ENCODE measurements at regions not wholly inside any gene's neighbourhood (a gene's known extent, or its start where the extent isn't known, plus 50 kb on each side); places are given as distances from the start of the nearest gene placed in this dataset.

- no peak for TF ChIP-seq EGR1 (IDR thresholded peaks at IDR 0.05)
These were observed 85.5 kb upstream of the MYO10 start for GRCh38 chr5:17021602-17021932.

DNA sequence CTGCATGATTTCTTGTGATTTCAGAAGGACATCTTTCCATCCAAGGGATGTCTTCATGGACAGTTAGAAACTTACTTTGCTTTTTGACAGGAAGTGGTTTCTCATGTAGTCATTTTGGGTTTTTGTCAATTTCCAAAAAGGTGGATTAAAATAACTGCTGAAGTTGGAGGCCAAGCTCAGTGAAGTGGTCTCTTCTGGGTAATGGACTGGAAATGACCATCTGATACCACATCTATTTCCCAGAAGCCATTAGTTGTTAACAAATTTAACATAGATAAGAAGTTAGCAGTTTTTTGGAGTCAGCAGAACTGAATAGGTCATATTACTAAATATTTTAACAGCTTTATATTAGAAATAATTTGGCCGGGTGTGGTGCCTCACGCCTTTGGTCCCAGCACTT, 86.2 kb upstream of the MYO10 start:
- TF ChIP-seq RAD21 (IDR thresholded peaks at IDR 0.05; ENCODE audit: low read depth) = no peak
- no peak for TF ChIP-seq USF1 (IDR thresholded peaks at IDR 0.05)

DNA sequence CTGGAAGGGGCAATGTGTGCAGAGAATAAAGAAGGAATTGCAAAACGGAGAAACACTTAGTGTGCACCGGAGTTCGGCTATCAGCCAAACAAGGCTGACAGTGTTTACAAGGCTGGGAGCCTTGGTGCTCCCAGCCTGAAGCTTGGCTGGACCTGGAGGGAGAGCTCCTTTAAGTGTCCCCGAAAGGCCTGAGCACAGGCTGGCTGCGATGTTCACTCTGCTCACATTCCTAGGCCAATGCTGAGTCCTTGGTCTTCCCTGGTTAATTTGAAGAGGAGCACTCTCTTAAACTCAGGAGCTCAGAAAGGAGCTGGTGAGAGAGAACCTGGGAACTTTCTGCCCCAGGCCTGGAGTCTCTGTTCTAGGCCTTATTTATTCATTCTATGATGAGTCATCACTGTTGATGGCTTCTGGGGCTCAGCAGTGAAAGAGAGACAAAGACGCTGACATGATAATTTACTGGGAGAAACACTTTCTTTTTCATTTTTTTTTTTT, 88.6 kb upstream of the MYO10 start:
- TF ChIP-seq CREB1 (IDR thresholded peaks at IDR 0.05; ENCODE audit: low read depth) (no peak), TAF1 (IDR thresholded peaks at IDR 0.05; ENCODE audit: low read depth) (no peak), ZBTB7A (IDR thresholded peaks at IDR 0.05; ENCODE audit: low read depth) (no peak), EP300 (IDR thresholded peaks at IDR 0.05; ENCODE audit: borderline replicate concordance) (no peak), TCF12 (IDR thresholded peaks at IDR 0.05; ENCODE audit: low read depth) (no peak), RAD21 (IDR thresholded peaks at IDR 0.05; ENCODE audit: low read depth) (no peak), FOXM1 (IDR thresholded peaks at IDR 0.05; ENCODE audit: borderline replicate concordance, low read depth) (no peak), TEAD4 (IDR thresholded peaks at IDR 0.05) (no peak), NFIC (IDR thresholded peaks at IDR 0.05) (no peak), USF1 (IDR thresholded peaks at IDR 0.05) (no peak), EGR1 (IDR thresholded peaks at IDR 0.05) (no peak)
- TF ChIP-seq, protein P1, sequence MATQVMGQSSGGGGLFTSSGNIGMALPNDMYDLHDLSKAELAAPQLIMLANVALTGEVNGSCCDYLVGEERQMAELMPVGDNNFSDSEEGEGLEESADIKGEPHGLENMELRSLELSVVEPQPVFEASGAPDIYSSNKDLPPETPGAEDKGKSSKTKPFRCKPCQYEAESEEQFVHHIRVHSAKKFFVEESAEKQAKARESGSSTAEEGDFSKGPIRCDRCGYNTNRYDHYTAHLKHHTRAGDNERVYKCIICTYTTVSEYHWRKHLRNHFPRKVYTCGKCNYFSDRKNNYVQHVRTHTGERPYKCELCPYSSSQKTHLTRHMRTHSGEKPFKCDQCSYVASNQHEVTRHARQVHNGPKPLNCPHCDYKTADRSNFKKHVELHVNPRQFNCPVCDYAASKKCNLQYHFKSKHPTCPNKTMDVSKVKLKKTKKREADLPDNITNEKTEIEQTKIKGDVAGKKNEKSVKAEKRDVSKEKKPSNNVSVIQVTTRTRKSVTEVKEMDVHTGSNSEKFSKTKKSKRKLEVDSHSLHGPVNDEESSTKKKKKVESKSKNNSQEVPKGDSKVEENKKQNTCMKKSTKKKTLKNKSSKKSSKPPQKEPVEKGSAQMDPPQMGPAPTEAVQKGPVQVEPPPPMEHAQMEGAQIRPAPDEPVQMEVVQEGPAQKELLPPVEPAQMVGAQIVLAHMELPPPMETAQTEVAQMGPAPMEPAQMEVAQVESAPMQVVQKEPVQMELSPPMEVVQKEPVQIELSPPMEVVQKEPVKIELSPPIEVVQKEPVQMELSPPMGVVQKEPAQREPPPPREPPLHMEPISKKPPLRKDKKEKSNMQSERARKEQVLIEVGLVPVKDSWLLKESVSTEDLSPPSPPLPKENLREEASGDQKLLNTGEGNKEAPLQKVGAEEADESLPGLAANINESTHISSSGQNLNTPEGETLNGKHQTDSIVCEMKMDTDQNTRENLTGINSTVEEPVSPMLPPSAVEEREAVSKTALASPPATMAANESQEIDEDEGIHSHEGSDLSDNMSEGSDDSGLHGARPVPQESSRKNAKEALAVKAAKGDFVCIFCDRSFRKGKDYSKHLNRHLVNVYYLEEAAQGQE (IDR thresholded peaks at IDR 0.05; ENCODE audit: low read depth) = no peak
- TF ChIP-seq, protein P2, sequence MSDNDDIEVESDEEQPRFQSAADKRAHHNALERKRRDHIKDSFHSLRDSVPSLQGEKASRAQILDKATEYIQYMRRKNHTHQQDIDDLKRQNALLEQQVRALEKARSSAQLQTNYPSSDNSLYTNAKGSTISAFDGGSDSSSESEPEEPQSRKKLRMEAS (IDR thresholded peaks at IDR 0.05) = no peak

DNA sequence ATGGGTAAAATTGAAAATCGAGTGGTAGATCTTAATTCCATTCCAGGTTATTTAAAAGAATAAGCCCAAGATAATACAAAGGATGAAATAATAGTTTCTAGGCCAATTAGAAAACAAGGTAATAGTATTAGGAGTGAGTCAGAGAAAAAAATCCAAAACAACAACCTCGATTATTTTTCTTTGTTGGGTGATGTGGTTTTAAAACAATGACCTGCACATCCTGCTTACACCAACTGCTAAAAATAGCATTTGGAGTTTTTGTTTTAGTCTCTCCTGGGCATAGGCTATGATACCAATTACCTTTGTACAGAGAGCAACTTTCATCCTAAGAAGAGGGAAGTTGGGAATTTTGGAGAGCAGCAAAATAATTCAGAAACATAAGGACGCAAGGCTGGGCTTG, 101.7 kb upstream of the MYO10 start:
- TF ChIP-seq EGR1 (IDR thresholded peaks at IDR 0.05) (no peak), TAF1 (IDR thresholded peaks at IDR 0.05; ENCODE audit: low read depth) (no peak)

DNA sequence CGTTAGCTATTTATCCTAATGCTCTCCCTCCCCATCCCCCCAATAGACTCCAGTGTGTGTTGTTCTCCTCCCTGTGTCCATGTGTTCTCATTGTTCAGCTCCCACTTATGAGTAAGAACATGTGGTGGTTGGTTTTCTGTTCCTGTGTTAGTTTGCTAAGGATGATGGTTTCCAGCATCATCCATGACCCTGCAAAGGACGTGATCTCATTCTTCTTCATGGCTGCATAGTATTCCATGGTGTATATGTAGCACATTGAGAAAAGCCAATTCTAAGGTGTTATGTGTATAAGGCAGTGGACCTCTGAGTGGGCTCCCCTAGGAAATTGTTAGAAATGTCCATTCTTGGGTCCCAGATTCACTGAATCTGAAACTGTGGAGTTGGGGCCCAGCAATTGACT, 103.1 kb upstream of the MYO10 start:
- TF ChIP-seq YY1 (IDR thresholded peaks at IDR 0.05; ENCODE audit: low read depth) = no peak
- TF ChIP-seq, protein P2 (IDR thresholded peaks at IDR 0.05) = no peak
- no peak for TF ChIP-seq FOXM1 (IDR thresholded peaks at IDR 0.05; ENCODE audit: borderline replicate concordance, low read depth)
- TF ChIP-seq EP300 (IDR thresholded peaks at IDR 0.05; ENCODE audit: borderline replicate concordance) = no peak
- no peak for TF ChIP-seq TCF12 (IDR thresholded peaks at IDR 0.05; ENCODE audit: low read depth)

DNA sequence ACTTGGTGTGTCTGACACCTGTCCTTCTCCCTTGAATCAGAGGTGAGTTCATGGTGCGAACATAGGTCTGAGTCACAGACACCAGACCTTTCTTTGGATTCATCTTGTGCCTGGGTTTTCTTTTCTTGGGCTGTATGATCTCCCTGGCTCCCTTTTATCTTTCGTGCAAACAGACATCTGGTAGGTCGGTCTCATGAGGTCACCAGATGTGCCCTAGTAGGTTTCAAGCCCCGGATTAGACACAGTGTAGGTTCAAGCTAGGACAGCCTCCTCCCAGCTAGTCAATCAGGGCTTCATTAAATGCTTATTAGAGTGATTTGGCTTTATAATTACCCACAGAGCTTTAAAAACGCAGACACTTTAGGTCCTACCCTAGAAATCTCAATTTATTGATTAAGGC, 106.0 kb upstream of the MYO10 start:
- TF ChIP-seq TEAD4 (IDR thresholded peaks at IDR 0.05) = no peak
- TF ChIP-seq, protein P2 (IDR thresholded peaks at IDR 0.05) = no peak
- TF ChIP-seq ZBTB7A (IDR thresholded peaks at IDR 0.05; ENCODE audit: low read depth) = no peak
- no peak for TF ChIP-seq TAF1 (IDR thresholded peaks at IDR 0.05; ENCODE audit: low read depth)

DNA sequence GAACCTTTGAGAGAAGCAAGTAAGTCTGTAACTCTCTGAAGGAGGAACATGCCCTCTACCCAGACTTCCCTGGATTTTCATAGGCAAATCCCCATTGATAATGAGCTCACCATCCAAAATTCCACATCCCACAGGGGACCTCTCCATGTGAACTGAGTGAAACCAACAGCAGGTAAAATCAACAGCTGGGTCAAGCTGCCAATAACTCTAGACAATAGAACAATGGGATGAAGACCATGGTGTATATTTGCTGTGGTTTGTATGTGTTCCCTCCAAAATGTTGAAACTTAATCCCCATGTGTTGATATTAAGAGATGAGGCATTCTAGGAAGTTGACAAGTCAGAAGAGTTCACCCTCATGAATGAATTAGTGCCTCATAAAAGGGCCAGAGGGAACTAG, 110.2 kb upstream of the MYO10 start:
- TF ChIP-seq TCF12 (IDR thresholded peaks at IDR 0.05; ENCODE audit: low read depth) (no peak), FOXM1 (IDR thresholded peaks at IDR 0.05; ENCODE audit: borderline replicate concordance, low read depth) (no peak), RAD21 (IDR thresholded peaks at IDR 0.05; ENCODE audit: low read depth) (no peak), TAF1 (IDR thresholded peaks at IDR 0.05; ENCODE audit: low read depth) (no peak), ZBTB7A (IDR thresholded peaks at IDR 0.05; ENCODE audit: low read depth) (no peak), TEAD4 (IDR thresholded peaks at IDR 0.05) (no peak), YY1 (IDR thresholded peaks at IDR 0.05; ENCODE audit: low read depth) (no peak), NFIC (IDR thresholded peaks at IDR 0.05) (no peak), CREB1 (IDR thresholded peaks at IDR 0.05; ENCODE audit: low read depth) (no peak)
- TF ChIP-seq, protein P1 (IDR thresholded peaks at IDR 0.05; ENCODE audit: low read depth) = no peak

Data from Ishikawa (cell line).